H1 (cell line): ENCODE measurements at regions not wholly inside any gene's neighbourhood (a gene's known extent, or its start where the extent isn't known, plus 50 kb on each side); places are given as distances from the start of the nearest gene placed in this dataset.

Source experiments
- CHD7 ChIP-seq: fragments of 300-600 bp; sonication (generic); IDR thresholded peaks from 2 replicates; pipeline ENCODE4 v1.7.1; 2012; ENCODE audit warnings: low read length, moderate library complexity, mild to moderate bottlenecking, inconsistent platforms; ENCODE audit not compliant: insufficient replicate concordance
- CTCF ChIP-seq, 3 experiments: IDR thresholded peaks; 1 replicate in 2 of 3; 2 replicates in 1 of 3; pipeline versions ENCODE4 v1.5.1 to v1.6.1; 2011; ENCODE audit warnings: low read length in 3 of 3, mild to moderate bottlenecking in 3 of 3, inconsistent platforms in 2 of 3, low read depth in 1 of 3, moderate library complexity in 1 of 3; ENCODE audit not compliant: insufficient read depth in 1 of 3; ENCODE audit errors: control extremely low read depth in 1 of 3
- RFX5 ChIP-seq: IDR thresholded peaks from 2 replicates; pipeline ENCODE4 v1.6.1; 2011; ENCODE audit warnings: low read depth, low read length, improper control_type of control experiment, borderline replicate concordance

GRCh38 chrX:4358577-4358976, 645.1 kb upstream of the PRKX start (continued):
- no peak for TF ChIP-seq RFX5
- no peak for TF ChIP-seq CHD7
- TF ChIP-seq CTCF (IDR thresholded peaks at IDR 0.05; ENCODE audit: control extremely low read depth in 1 of 3, insufficient read depth in 1 of 3, low read depth in 1 of 3, low read length in 3 of 3), result no peak
